ENCODE measurements at regions not wholly inside any gene's neighbourhood (a gene's known extent, or its start where the extent isn't known, plus 50 kb on each side); places are given as distances from the start of the nearest gene placed in this dataset.
"Not testable (repeated sequence)": the region's sequence is repeated elsewhere in the genome, so short reads cannot be mapped to it uniquely, and the experiment has no call there.

- DNase-seq (ENCODE audit: low read depth) = no peak
- no peak overlapping the region for H3K4me3 ChIP-seq (ENCODE audit: low read depth, low read length)
- no peaks in the 10 kb centered on the region for H3K36me3 ChIP-seq (ENCODE audit: control insufficient read depth, insufficient read depth, low read length)
- no peak for TF ChIP-seq CTCF (IDR thresholded peaks at IDR 0.05; ENCODE audit: insufficient read depth, low read depth, low read length)
- POLR2A ChIA-PET = interaction anchor here (0.6 kb wide), 1 partner anchor 37 kb away, joined by 4 read pairs; no protein-coding TSS in a partner anchor
- CTCF ChIA-PET = interaction anchor here (0.6 to 0.9 kb wide), 2 partner anchors 61 to 772 kb away, joined by 3 read pairs; no protein-coding TSS in a partner anchor
- no peaks in the 10 kb centered on the region for H3K27me3 ChIP-seq (ENCODE audit: control insufficient read depth, insufficient read depth, low read length)
Observed at GRCh38 chr1:235054466-235054865, 74.2 kb downstream of the TOMM20 start.

GRCh38 chr1:235052067-235053008 is 76.3 kb downstream of the TOMM20 start:
- no peaks in the 10 kb centered on the region for H3K27me3 ChIP-seq (ENCODE audit: control insufficient read depth, insufficient read depth, low read length)
- POLR2A ChIA-PET = no interaction called here
- CTCF ChIA-PET = no interaction called here
- no peak for TF ChIP-seq CTCF (IDR thresholded peaks at IDR 0.05; ENCODE audit: insufficient read depth, low read depth, low read length)
- no peak for DNase-seq (ENCODE audit: low read depth)
- no peak overlapping the region for H3K4me3 ChIP-seq (ENCODE audit: low read depth, low read length)
- no peaks in the 10 kb centered on the region for H3K36me3 ChIP-seq (ENCODE audit: control insufficient read depth, insufficient read depth, low read length)

- TF ChIP-seq CTCF (IDR thresholded peaks at IDR 0.05; ENCODE audit: insufficient read depth, low read depth, low read length) = no peak
- no peaks in the 10 kb centered on the region for H3K36me3 ChIP-seq (ENCODE audit: control insufficient read depth, insufficient read depth, low read length)
- DNase-seq (ENCODE audit: low read depth) = no peak
- no peak overlapping the region for H3K4me3 ChIP-seq (ENCODE audit: low read depth, low read length)
- ChIA-PET POLR2A (no interaction called here), CTCF (interaction anchor here (0.9 to 1.2 kb wide), 2 partner anchors 139 to 276 kb away, joined by 3 read pairs; no protein-coding TSS in a partner anchor)
- no peaks in the 10 kb centered on the region for H3K27me3 ChIP-seq (ENCODE audit: control insufficient read depth, insufficient read depth, low read length)
Observed at GRCh38 chr1:235051521-235051920, 77.1 kb downstream of the TOMM20 start.

GRCh38 chr1:235050911-235051360 is 77.7 kb downstream of the TOMM20 start:
- no peak for TF ChIP-seq CTCF (IDR thresholded peaks at IDR 0.05; ENCODE audit: insufficient read depth, low read depth, low read length)
- ChIA-PET POLR2A (no interaction called here), CTCF (interaction anchor here (0.9 to 1.2 kb wide), 3 partner anchors 10 to 275 kb away, joined by 3 read pairs; no protein-coding TSS in a partner anchor)
- DNase-seq (ENCODE audit: low read depth) = no peak
- no peaks in the 10 kb centered on the region for H3K27me3 ChIP-seq (ENCODE audit: control insufficient read depth, insufficient read depth, low read length)
- H3K36me3 ChIP-seq (ENCODE audit: control insufficient read depth, insufficient read depth, low read length) = no peaks in the 10 kb centered on the region
- no peak overlapping the region for H3K4me3 ChIP-seq (ENCODE audit: low read depth, low read length)

GRCh38 chr1:235049716-235050378 is 78.8 kb downstream of the TOMM20 start:
- H3K27me3 ChIP-seq (ENCODE audit: control insufficient read depth, insufficient read depth, low read length); H3K4me3 ChIP-seq (ENCODE audit: low read depth, low read length); H3K36me3 ChIP-seq (ENCODE audit: control insufficient read depth, insufficient read depth, low read length); CTCF ChIA-PET; DNase-seq (ENCODE audit: low read depth); POLR2A ChIA-PET: not testable (repeated sequence)

Measured in BJ (cell line).